HEK293 (cell line): ENCODE measurements at regions not wholly inside any gene's neighbourhood (a gene's known extent, or its start where the extent isn't known, plus 50 kb on each side); places are given as distances from the start of the nearest gene placed in this dataset.

ENCODE experiments used
- CTCF ChIP-seq: fragments of 450-650 bp; formaldehyde crosslinking; IDR thresholded peaks from 2 replicates; pipeline ENCODE4 v1.5.1; 2016; ENCODE audit warnings: missing biosample characterization, missing genetic modification characterization
- TCF7L2 ChIP-seq: IDR thresholded peaks from 2 replicates; pipeline ENCODE4 v1.6.1; 2011; ENCODE audit warnings: low read depth, mild to moderate bottlenecking, inconsistent platforms, low read length, moderate library complexity, borderline replicate concordance
- YY1 ChIP-seq: fragments of 450-650 bp; formaldehyde crosslinking; IDR thresholded peaks from 2 replicates; pipeline ENCODE4 v1.5.1; 2018; ENCODE audit warnings: missing biosample characterization, missing genetic modification characterization
- ZBTB17 ChIP-seq: fragments of 450-650 bp; formaldehyde crosslinking; IDR thresholded peaks from 2 replicates; pipeline ENCODE4 v1.5.1; 2016; ENCODE audit warnings: missing biosample characterization, missing genetic modification characterization
- ZBTB48 ChIP-seq: fragments of 450-650 bp; formaldehyde crosslinking; IDR thresholded peaks from 2 replicates; pipeline ENCODE4 v1.5.1; 2016; ENCODE audit warnings: missing biosample characterization, missing genetic modification characterization
- ZFP69B ChIP-seq: fragments of 450-650 bp; formaldehyde crosslinking; IDR thresholded peaks from 2 replicates; pipeline ENCODE4 v1.5.1; 2016; ENCODE audit warnings: missing biosample characterization, missing genetic modification characterization
- ZNF639 ChIP-seq: fragments of 450-650 bp; formaldehyde crosslinking; IDR thresholded peaks from 2 replicates; pipeline ENCODE4 v1.5.1; 2016; ENCODE audit warnings: missing biosample characterization, missing genetic modification characterization

GRCh38 chr13:84049443-84050219 is 167.4 kb upstream of the SLITRK1 start:
- no peak for TF ChIP-seq ZBTB48 (tag by site-specific recombination)
- no peak for TF ChIP-seq ZNF639
- TF ChIP-seq TCF7L2 = no peak
- TF ChIP-seq YY1 (tag by site-specific recombination) = no peak
- no peak for TF ChIP-seq ZFP69B (tag by site-specific recombination)
- no peak for TF ChIP-seq CTCF (tag by site-specific recombination)
- TF ChIP-seq ZBTB17 (tag by site-specific recombination) = no peak
